Keratinocyte (primary cell): ENCODE measurements at regions not wholly inside any gene's neighbourhood (a gene's known extent, or its start where the extent isn't known, plus 50 kb on each side); places are given as distances from the start of the nearest gene placed in this dataset.

Experiments used
- DNase-seq: peaks from one replicate; pipeline ENCODE4 v3.0.0-alpha.2; 2011; ENCODE audit warnings: low read depth, missing footprints, low spot score
- FAIRE-seq: peaks from 2 replicates; lab custom pipeline; 2011; peaks lifted over from hg19 to GRCh38; lab: Jason Lieb, UNC
- H2AFZ ChIP-seq: 2 replicates; pipeline ENCODE4 v1.6.0; 2012; ENCODE audit warnings: low read length, control low read depth, inconsistent platforms; ENCODE audit not compliant: control insufficient read depth
- H3K27ac ChIP-seq: 2 replicates; pipeline ENCODE4 v1.5.1; 2011; ENCODE audit warnings: low read length; ENCODE audit not compliant: control insufficient read depth, insufficient read depth
- H3K27me3 ChIP-seq: 3 replicates; pipeline ENCODE4 v1.6.0; 2011; ENCODE audit warnings: low read length; ENCODE audit not compliant: control insufficient read depth, insufficient read depth; ENCODE audit errors: extremely low read depth
- H3K36me3 ChIP-seq, 2 experiments: 2 replicates in 1 of 2; 3 replicates in 1 of 2; pipeline ENCODE4 v1.5.1; 2011; ENCODE audit warnings: low read length in 2 of 2, mild to moderate bottlenecking in 1 of 2; ENCODE audit not compliant: control insufficient read depth in 2 of 2, insufficient read depth in 2 of 2; ENCODE audit errors: extremely low read depth in 1 of 2
- H3K4me1 ChIP-seq: 3 replicates; pipeline ENCODE4 v1.5.1; 2011; ENCODE audit warnings: low read length; ENCODE audit not compliant: control insufficient read depth, insufficient read depth; ENCODE audit errors: extremely low read depth
- H3K4me2 ChIP-seq: 3 replicates; pipeline ENCODE4 v1.6.0; 2011; ENCODE audit warnings: low read depth, low read length; ENCODE audit not compliant: control insufficient read depth, insufficient read depth; ENCODE audit errors: extremely low read depth
- H3K4me3 ChIP-seq, 3 experiments: fragments of 200-600 bp in 1 of 3; sonication (generic) in 1 of 3; 2 replicates in 2 of 3; 3 replicates in 1 of 3; pipeline ENCODE4 v1.5.1; 2011 to 2016; ENCODE audit warnings: low read length in 3 of 3, mild to moderate bottlenecking in 3 of 3, control low read depth in 2 of 3, inconsistent platforms in 1 of 3, low read depth in 1 of 3, mixed read lengths in 1 of 3, mixed run types in 1 of 3, moderate library complexity in 1 of 3; ENCODE audit not compliant: control insufficient read depth in 2 of 3, insufficient read depth in 2 of 3; ENCODE audit errors: extremely low read depth in 1 of 3
- H3K79me2 ChIP-seq: 2 replicates; pipeline ENCODE4 v1.6.0; 2012; ENCODE audit warnings: low read length; ENCODE audit not compliant: control insufficient read depth, insufficient read depth
- H3K9ac ChIP-seq: 3 replicates; pipeline ENCODE4 v1.6.0; 2011; ENCODE audit warnings: low read length; ENCODE audit not compliant: control insufficient read depth, insufficient read depth; ENCODE audit errors: extremely low read depth
- H3K9me1 ChIP-seq: 3 replicates; pipeline ENCODE4 v1.6.0; 2011; ENCODE audit warnings: low read length; ENCODE audit not compliant: control insufficient read depth, insufficient read depth; ENCODE audit errors: extremely low read depth
- H3K9me3 ChIP-seq: 2 replicates; pipeline ENCODE4 v1.5.1; 2012; ENCODE audit warnings: low read depth, low read length; ENCODE audit not compliant: control insufficient read depth
- H4K20me1 ChIP-seq: 3 replicates; pipeline ENCODE4 v1.6.0; 2011; ENCODE audit warnings: low read length; ENCODE audit not compliant: control insufficient read depth, insufficient read depth; ENCODE audit errors: extremely low read depth
- CTCF ChIP-seq, 3 experiments: IDR thresholded peaks in 1 of 3; conservative IDR thresholded peaks in 1 of 3; optimal IDR thresholded peaks in 1 of 3; 2 replicates in 2 of 3; 3 replicates in 1 of 3; pipeline versions ENCODE3 to v1.5.1; 2011; ENCODE audit warnings: low read length in 3 of 3, mild to moderate bottlenecking in 3 of 3, moderate library complexity in 2 of 3, control low read depth in 1 of 3, inconsistent platforms in 1 of 3; ENCODE audit not compliant: insufficient read depth in 2 of 3; ENCODE audit errors: extremely low read depth in 1 of 3
- EZH2 ChIP-seq: IDR thresholded peaks from one replicate; pipeline ENCODE4 v1.6.1; 2012; ENCODE audit warnings: inconsistent platforms, mild to moderate bottlenecking, low read length, moderate library complexity
- dilution Hi-C: fragments of 300-500 bp; cut with MboI; formaldehyde crosslinking; loops from one replicate; pipeline ENCODE4 v1.7.0; 2020; ENCODE audit warnings: low sequenced_read_pairs; ENCODE audit not compliant: extremely low pct_ligation_motif_present

- H3K9ac ChIP-seq: no peak overlapping the region
- H3K36me3 ChIP-seq: no peaks in the 10 kb centered on the region
- no peak overlapping the region for H3K4me2 ChIP-seq
- H4K20me1 ChIP-seq: no peaks in the 10 kb centered on the region
- no peaks in the 10 kb centered on the region for H3K4me1 ChIP-seq
- H3K4me3 ChIP-seq: no peak overlapping the region
- DNase-seq (no peak), FAIRE-seq (no peak)
- no peak overlapping the region for H2AFZ ChIP-seq
- no peaks in the 10 kb centered on the region for H3K79me2 ChIP-seq
- H3K9me1 ChIP-seq: no peaks in the 10 kb centered on the region
- H3K9me3 ChIP-seq: no peaks in the 10 kb centered on the region
- no peaks in the 10 kb centered on the region for H3K27me3 ChIP-seq
- no peak overlapping the region for H3K27ac ChIP-seq
- TF ChIP-seq CTCF (optimal IDR thresholded peaks at IDR 0.05 in 1 of 3, IDR thresholded peaks at IDR 0.05 in 1 of 3, conservative IDR thresholded peaks at IDR 0.05 in 1 of 3; ENCODE audit: extremely low read depth in 1 of 3, insufficient read depth in 2 of 3, low read length in 3 of 3) (no peak), EZH2 (no peak)
- dilution Hi-C loops: no loop called here
Observed at GRCh38 chr3:115469649-115470048, 153.7 kb upstream of the GAP43 start.

GRCh38 chr3:115470254-115470653, 153.1 kb upstream of the GAP43 start:
- no peak overlapping the region for H3K9ac ChIP-seq
- no peaks in the 10 kb centered on the region for H3K9me1 ChIP-seq
- no peak overlapping the region for H2AFZ ChIP-seq
- H4K20me1 ChIP-seq: no peaks in the 10 kb centered on the region
- TF ChIP-seq EZH2 (no peak), CTCF (optimal IDR thresholded peaks at IDR 0.05 in 1 of 3, IDR thresholded peaks at IDR 0.05 in 1 of 3, conservative IDR thresholded peaks at IDR 0.05 in 1 of 3; ENCODE audit: extremely low read depth in 1 of 3, insufficient read depth in 2 of 3, low read length in 3 of 3) (no peak)
- H3K4me1 ChIP-seq: no peaks in the 10 kb centered on the region
- no peak overlapping the region for H3K27ac ChIP-seq
- H3K4me3 ChIP-seq: no peak overlapping the region
- no peaks in the 10 kb centered on the region for H3K27me3 ChIP-seq
- DNase-seq (no peak), FAIRE-seq (no peak)
- no peaks in the 10 kb centered on the region for H3K79me2 ChIP-seq
- H3K9me3 ChIP-seq: no peaks in the 10 kb centered on the region
- dilution Hi-C loops: no loop called here
- H3K36me3 ChIP-seq: no peaks in the 10 kb centered on the region
- H3K4me2 ChIP-seq: no peak overlapping the region
